IPS DF 19.7 (cell line): ENCODE measurements at regions not wholly inside any gene's neighbourhood (a gene's known extent, or its start where the extent isn't known, plus 50 kb on each side); places are given as distances from the start of the nearest gene placed in this dataset.
"Not testable (repeated sequence)": the region's sequence is repeated elsewhere in the genome, so short reads cannot be mapped to it uniquely, and the experiment has no call there.

ENCODE experiments used
- DNase-seq: peaks from one replicate; pipeline ENCODE4 v3.0.0-alpha.2; 2013; ENCODE audit warnings: low read depth, low spot score

GRCh38 chr12:79991586-79991985, 56.7 kb upstream of the PPP1R12A start:
- DNase-seq, result no peak

GRCh38 chr12:79990509-79991338, 55.8 kb upstream of the PPP1R12A start:
- DNase-seq, result not testable (repeated sequence)

- DNase-seq, result no peak
These were observed 53.5 kb upstream of the PPP1R12A start for GRCh38 chr12:79988368-79988767.

- no peak for DNase-seq
These were observed 52.8 kb upstream of the PPP1R12A start for GRCh38 chr12:79987731-79988130.
